ENCODE measurements at regions not wholly inside any gene's neighbourhood (a gene's known extent, or its start where the extent isn't known, plus 50 kb on each side); places are given as distances from the start of the nearest gene placed in this dataset.

DNA sequence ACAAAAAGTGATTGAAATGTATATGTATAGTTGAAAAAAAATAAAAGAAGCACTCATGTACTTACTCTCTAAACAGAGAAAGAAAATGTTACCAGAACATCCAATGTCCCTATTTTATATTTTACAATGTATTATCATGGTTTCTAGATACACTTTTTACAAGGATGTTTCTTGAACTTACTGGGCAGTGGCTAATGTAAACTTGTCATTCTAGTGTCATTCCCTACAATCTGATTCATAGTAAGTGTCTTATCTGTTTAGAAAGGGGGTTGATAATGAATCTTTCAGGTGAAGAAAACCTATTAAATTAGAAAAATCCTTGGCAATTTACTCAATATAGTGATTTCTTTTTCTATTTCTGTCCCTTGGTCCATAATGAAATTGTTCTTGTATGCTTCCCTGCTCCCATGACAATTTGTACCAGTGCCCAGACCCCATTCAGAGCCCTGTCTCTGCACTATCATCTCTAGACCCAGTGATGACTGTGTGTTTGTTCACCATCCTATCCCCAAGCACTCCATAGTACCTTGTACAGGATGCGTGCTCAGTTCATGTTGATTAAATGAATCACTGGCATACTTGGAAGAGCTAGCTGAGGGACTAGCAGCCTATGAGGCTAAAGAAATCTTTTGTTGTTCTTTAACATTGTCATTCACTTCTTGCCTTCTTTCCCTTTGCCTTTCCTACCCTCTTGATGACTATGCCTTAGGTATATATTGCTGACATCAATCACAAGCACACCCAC, 101.2 kb downstream of the HMHB1 start:
- TF ChIP-seq, protein P1, sequence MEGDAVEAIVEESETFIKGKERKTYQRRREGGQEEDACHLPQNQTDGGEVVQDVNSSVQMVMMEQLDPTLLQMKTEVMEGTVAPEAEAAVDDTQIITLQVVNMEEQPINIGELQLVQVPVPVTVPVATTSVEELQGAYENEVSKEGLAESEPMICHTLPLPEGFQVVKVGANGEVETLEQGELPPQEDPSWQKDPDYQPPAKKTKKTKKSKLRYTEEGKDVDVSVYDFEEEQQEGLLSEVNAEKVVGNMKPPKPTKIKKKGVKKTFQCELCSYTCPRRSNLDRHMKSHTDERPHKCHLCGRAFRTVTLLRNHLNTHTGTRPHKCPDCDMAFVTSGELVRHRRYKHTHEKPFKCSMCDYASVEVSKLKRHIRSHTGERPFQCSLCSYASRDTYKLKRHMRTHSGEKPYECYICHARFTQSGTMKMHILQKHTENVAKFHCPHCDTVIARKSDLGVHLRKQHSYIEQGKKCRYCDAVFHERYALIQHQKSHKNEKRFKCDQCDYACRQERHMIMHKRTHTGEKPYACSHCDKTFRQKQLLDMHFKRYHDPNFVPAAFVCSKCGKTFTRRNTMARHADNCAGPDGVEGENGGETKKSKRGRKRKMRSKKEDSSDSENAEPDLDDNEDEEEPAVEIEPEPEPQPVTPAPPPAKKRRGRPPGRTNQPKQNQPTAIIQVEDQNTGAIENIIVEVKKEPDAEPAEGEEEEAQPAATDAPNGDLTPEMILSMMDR (IDR thresholded peaks at IDR 0.05; ENCODE audit: low read depth, low read length), result no peak
- Histone ChIP-seq H3K9me3 (no peaks in the 10 kb centered on the region), H3K4me1 (no peaks in the 10 kb centered on the region), H3K36me3 (no peaks in the 10 kb centered on the region), H3K4me3 (ENCODE audit: low read depth, low read length) (no peak overlapping the region), H3K27me3 (0 out of 2 replicates have a peak, but pooled peaks cover 3% of the 10 kb centered on the region)
- no peak for DNase-seq

DNA sequence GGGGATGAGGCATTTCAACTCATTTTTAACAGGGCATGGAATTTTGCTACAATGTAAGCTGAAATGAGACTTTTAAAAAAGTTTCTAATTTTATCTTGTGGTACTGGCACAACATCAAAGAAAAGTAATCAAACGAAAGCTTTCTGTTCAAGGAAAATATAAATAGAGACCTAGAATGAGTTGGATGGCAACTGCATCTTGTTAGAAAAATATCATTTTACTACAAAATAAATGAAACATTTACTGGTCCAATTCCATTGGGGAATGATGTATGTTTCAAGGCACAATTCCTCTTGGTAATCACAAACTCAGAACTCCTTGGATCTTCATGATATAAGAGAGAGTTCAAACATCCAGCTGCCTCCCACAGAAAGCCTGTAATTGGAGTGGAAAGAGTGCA, 102.8 kb downstream of the HMHB1 start:
- TF ChIP-seq, protein P1 (IDR thresholded peaks at IDR 0.05; ENCODE audit: low read depth, low read length), result no peak

DNA sequence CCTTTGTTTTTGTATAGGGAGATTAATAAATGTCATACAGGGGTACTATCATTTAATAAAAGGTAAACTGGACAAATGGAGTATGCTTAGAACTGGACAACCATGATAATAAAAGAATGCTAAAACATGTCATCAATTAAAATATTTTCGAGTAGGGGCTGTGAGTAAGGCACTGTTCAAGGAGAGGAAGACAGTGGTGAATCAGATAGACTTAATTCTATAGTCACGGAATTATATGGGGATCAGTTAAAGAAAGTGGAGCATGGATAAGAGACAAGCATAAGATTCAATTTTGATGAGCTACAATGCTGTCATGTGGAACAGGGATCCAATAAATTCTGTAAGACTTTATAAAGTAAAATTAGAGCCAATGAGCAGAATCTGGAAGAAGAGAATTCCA, 104.5 kb downstream of the HMHB1 start:
- H3K4me1 ChIP-seq, result no peaks in the 10 kb centered on the region
- H3K4me3 ChIP-seq (ENCODE audit: low read depth, low read length), result no peak overlapping the region
- H3K36me3 ChIP-seq, result no peaks in the 10 kb centered on the region
- DNase-seq, result no peak
- H3K9me3 ChIP-seq, result no peaks in the 10 kb centered on the region
- H3K27me3 ChIP-seq, result 0 out of 2 replicates have a peak, but pooled peaks cover 3% of the 10 kb centered on the region
- TF ChIP-seq, protein P1 (IDR thresholded peaks at IDR 0.05; ENCODE audit: low read depth, low read length), result no peak

More for the DNA sequence above, 102.8 kb downstream of the HMHB1 start:
- Histone ChIP-seq H3K9me3 (no peaks in the 10 kb centered on the region), H3K36me3 (no peaks in the 10 kb centered on the region), H3K27me3 (0 out of 2 replicates have a peak, but pooled peaks cover 3% of the 10 kb centered on the region), H3K4me1 (no peaks in the 10 kb centered on the region), H3K4me3 (ENCODE audit: low read depth, low read length) (no peak overlapping the region)
- DNase-seq, result no peak

DNA sequence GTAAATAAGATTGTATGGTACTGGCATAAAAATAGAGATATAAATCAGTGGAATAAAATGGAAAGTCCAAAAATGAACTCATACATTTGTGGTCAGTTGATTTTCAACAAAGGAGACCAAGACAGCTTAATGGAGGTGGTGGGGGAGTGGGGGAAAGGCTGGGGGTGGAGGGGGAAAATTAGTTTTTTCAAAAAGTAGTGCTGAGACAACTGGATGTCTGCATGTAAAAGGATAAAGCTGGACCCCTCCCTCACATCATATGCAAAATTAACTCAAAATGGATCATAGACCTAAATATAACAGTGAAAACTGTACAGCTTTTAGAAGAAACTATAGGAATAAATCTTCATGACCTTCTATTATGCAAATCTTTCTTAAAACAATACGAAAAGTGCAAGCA, 107.0 kb downstream of the HMHB1 start:
- Histone ChIP-seq H3K9me3 (no peaks in the 10 kb centered on the region), H3K4me1 (no peaks in the 10 kb centered on the region), H3K27me3 (no peaks in the 10 kb centered on the region), H3K36me3 (no peaks in the 10 kb centered on the region), H3K4me3 (ENCODE audit: low read depth, low read length) (no peak overlapping the region)
- TF ChIP-seq, protein P1 (IDR thresholded peaks at IDR 0.05; ENCODE audit: low read depth, low read length), result no peak
- DNase-seq, result no peak

DNA sequence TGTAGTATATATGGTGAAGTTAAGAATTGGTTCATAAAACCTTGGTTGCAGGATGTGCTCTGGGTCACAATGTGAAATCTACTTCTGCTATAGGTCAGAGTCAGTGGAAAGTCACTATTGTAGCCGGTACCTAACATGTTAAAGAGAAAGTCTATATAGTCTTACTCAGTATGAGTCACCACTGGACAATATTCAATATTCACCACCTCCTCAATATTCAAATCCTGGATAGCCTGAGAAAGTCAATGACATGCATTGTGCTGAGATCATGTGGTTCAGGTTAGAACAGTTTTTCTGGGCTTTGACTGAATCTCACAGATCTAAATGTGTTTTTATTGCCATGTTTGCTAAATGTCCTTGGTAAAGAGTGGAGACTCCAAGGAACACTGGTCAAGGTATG, 108.8 kb downstream of the HMHB1 start:
- no peaks in the 10 kb centered on the region for H3K36me3 ChIP-seq
- no peaks in the 10 kb centered on the region for H3K9me3 ChIP-seq
- DNase-seq, result no peak
- TF ChIP-seq, protein P1 (IDR thresholded peaks at IDR 0.05; ENCODE audit: low read depth, low read length), result no peak
- no peaks in the 10 kb centered on the region for H3K4me1 ChIP-seq
- no peak overlapping the region for H3K4me3 ChIP-seq (ENCODE audit: low read depth, low read length)
- H3K27me3 ChIP-seq, result no peaks in the 10 kb centered on the region

DNA sequence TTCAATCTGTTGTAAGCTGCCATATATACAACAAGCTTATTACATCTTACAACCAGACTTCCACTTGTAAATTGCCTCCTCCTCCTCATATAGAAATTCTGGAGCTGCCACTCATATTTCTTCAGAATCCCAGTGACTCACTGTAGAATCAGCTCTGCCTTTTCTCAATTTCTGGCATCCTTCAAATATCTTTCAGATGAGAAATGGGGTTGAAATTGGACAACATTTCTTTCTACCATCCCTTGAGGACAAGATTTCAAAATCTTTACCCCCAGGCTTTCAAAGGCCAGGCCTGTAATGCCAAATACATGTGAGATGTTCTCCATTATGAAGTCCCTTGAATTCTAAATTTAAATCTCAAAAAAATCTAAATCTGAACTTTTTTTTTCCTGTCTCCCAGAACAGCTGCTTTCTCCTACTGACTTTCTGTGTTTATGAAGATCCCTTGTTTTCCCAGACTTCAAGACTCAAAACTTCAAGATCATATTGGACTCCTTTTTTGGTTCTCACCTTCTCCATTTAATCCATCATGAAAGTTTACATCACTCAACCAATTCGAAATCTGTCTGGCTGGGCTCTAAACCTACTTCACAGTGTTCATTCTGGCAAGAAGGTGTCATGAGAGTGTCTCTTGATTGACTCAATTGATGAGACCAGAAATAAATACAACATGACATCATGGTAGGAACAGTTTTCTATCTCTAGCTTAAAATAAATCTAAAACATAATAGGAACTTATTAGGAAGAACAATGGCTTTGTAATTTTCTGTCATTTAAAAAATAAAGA, 109.8 kb downstream of the HMHB1 start:
- TF ChIP-seq, protein P1 (IDR thresholded peaks at IDR 0.05; ENCODE audit: low read depth, low read length), result no peak
- Histone ChIP-seq H3K4me3 (ENCODE audit: low read depth, low read length) (no peak overlapping the region), H3K27me3 (no peaks in the 10 kb centered on the region), H3K9me3 (no peaks in the 10 kb centered on the region), H3K4me1 (no peaks in the 10 kb centered on the region), H3K36me3 (no peaks in the 10 kb centered on the region)
- DNase-seq, result no peak

Measured in BE2C (cell line).